Raji (cell line): ENCODE measurements at regions not wholly inside any gene's neighbourhood (a gene's known extent, or its start where the extent isn't known, plus 50 kb on each side); places are given as distances from the start of the nearest gene placed in this dataset.
A peak's percentile ranks its signal among the peaks of the same experiment; 100 is the strongest.

Source experiments
- POLR2A ChIP-seq: IDR thresholded peaks from 2 replicates; pipeline ENCODE4 v1.6.1; 2011; ENCODE audit warnings: low read depth, low read length, control low read depth; ENCODE audit not compliant: insufficient read depth

GRCh38 chr15:31268108-31268501 is 58.5 kb upstream of the KLF13 start:
- TF ChIP-seq POLR2A: no peak

- no peak for TF ChIP-seq POLR2A
Observed at GRCh38 chr15:31268911-31269784, 57.5 kb upstream of the KLF13 start.

GRCh38 chr15:31269816-31270575 is 56.6 kb upstream of the KLF13 start:
- no peak for TF ChIP-seq POLR2A

GRCh38 chr15:31270767-31271166 is 55.9 kb upstream of the KLF13 start:
- TF ChIP-seq POLR2A: peak; percentile 34; the same call in 1 of the 2 replicates

GRCh38 chr15:31271224-31271635 is 55.4 kb upstream of the KLF13 start:
- TF ChIP-seq POLR2A: no peak

GRCh38 chr15:31271711-31272557 is 54.7 kb upstream of the KLF13 start:
- no peak for TF ChIP-seq POLR2A

GRCh38 chr15:31272558-31273257 is 53.9 kb upstream of the KLF13 start:
- TF ChIP-seq POLR2A: no peak

- TF ChIP-seq POLR2A: no peak
Observed at GRCh38 chr15:31273258-31273941, 53.2 kb upstream of the KLF13 start.

- TF ChIP-seq POLR2A: no peak
Observed at GRCh38 chr15:31274496-31275330, 51.9 kb upstream of the KLF13 start.

- TF ChIP-seq POLR2A: no peak
Observed at GRCh38 chr15:31275331-31276262, 51.0 kb upstream of the KLF13 start.

GRCh38 chr15:31276596-31277298 is 49.9 kb upstream of the KLF13 start:
- no peak for TF ChIP-seq POLR2A
